GM12875 (cell line): ENCODE measurements at regions not wholly inside any gene's neighbourhood (a gene's known extent, or its start where the extent isn't known, plus 50 kb on each side); places are given as distances from the start of the nearest gene placed in this dataset.
"Not testable (repeated sequence)": the region's sequence is repeated elsewhere in the genome, so short reads cannot be mapped to it uniquely, and the experiment has no call there.

Experiments
- H3K4me3 ChIP-seq: one replicate; pipeline ENCODE4 v1.5.1; 2011; ENCODE audit warnings: low read depth, low read length, control low read depth
- CTCF ChIP-seq: IDR thresholded peaks from 2 replicates; pipeline ENCODE4 v1.5.1; 2011; ENCODE audit warnings: low read depth, mild to moderate bottlenecking, control low read depth, inconsistent platforms, low read length, moderate library complexity, borderline replicate concordance; ENCODE audit not compliant: insufficient read depth

DNA sequence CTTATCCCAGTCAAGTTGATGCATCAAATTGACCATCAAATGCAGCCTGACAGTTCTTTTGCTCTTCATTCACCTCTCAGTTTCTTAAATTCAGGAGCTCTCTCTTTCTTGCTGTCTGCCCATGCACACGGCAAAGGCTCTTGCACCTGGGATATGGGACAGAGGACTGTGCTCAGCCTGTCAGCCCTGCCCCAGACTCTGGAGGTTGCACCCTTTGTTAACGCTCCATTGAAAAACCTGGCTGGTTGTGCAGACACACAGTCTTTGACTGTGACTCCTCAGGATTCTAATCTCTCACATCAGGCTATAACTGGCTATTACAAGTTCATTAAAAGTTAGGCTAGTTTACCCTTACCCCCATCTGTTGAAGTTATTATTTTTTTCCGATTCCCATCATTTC lies 1032.5 kb downstream of the SOCS6 start:
- H3K4me3 ChIP-seq = no peak overlapping the region
- TF ChIP-seq CTCF = no peak

DNA sequence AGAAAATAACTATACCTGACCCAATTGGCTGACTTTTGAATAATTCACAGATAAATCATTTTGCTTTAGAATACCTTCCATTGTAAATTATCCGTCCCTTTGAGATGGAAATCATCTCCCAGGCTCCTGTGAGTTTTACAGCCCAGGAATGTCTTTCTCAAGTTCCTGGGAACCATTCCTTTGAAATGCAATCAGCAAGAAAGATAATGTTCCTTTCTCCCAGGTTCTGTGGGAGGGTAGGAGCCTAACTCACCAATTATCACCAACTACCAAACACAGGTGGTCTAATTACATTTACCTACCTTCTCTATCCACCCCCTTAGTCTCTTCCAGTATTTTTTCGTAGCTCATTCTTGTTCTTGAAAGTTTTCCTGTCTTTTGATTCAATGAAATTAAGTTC lies 1016.0 kb downstream of the SOCS6 start:
- H3K4me3 ChIP-seq = no peak overlapping the region
- no peak for TF ChIP-seq CTCF

GRCh38 chr18:71303743-71304142 lies 1014.9 kb downstream of the SOCS6 start:
- H3K4me3 ChIP-seq = not testable (repeated sequence)

DNA sequence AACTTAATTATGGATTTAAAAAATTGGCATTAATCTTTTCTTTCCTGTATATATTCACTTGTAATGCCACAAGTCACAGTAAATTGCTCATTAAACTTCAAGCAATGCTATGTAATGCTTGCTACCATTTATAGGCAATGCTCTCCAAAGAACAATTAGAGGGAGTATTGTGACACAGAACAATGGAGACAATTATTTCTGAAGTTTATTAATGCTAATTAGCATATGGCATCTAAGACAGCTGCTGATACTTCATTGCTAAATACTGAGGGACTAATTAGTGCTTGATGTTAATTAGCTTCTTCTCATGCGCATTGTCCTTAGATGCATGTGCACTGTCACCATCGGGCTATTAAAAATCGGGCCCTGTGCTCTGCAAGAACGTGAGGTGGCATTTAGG lies 1012.8 kb downstream of the SOCS6 start:
- TF ChIP-seq CTCF = no peak
- H3K4me3 ChIP-seq = no peak overlapping the region

GRCh38 chr18:71294201-71294600 lies 1005.4 kb downstream of the SOCS6 start:
- not testable (repeated sequence) for H3K4me3 ChIP-seq

GRCh38 chr18:71293322-71293721 lies 1004.5 kb downstream of the SOCS6 start:
- TF ChIP-seq CTCF = no peak
- H3K4me3 ChIP-seq = no peak overlapping the region

DNA sequence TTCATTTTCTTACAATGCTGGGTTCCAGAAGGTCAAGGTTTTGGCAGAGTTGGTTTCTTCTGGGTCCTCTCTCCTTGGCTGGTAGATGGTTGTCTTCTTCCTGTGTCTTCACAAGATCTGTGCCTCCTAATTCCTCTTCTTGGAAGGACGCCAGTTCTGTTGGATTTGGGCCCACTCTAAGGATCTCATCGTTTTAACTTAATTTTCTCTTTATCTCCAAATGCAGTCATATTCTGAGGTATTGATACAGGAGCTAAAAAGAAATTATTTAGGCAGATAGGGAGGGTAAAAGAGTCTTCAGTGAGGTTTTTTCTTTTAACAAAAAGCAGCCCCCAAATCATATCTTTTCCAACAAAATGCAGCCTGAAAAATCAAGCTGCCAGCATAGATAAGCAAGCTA lies 998.4 kb downstream of the SOCS6 start:
- no peak overlapping the region for H3K4me3 ChIP-seq
- TF ChIP-seq CTCF = no peak

DNA sequence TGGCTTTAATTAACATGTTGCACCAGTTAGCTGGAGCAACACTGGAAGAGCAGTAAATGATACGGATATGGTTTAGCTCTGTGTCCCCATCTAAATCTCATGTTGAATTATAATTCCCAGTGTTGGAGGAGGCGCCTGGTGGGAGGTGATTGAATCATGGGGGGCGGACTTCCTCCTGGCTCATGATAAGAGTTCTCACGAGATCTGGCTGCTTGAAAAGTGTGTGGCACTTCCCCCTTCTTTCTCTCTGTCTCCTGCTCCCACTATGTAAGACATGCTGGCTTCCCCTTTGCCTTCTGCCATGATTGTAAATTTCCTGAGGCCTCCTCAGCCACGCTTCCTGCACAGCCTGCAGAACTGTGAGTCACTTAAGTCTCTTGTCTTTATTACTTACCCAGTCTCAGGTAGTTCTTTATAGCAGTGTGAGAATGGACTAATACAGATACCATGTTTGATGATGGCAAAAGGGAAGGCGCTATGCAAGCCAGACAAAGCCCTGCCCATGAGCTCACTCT lies 963.6 kb downstream of the SOCS6 start:
- TF ChIP-seq CTCF = no peak
- H3K4me3 ChIP-seq = no peak overlapping the region
